Mammary epithelial cell (primary cell): ENCODE measurements at regions not wholly inside any gene's neighbourhood (a gene's known extent, or its start where the extent isn't known, plus 50 kb on each side); places are given as distances from the start of the nearest gene placed in this dataset.

ENCODE experiments used
- EZH2 ChIP-seq: IDR thresholded peaks from 2 replicates; pipeline ENCODE4 v1.6.1; 2012; ENCODE audit warnings: low read length, inconsistent platforms, borderline replicate concordance
- TF ChIP-seq, protein P1 (sequence below), 2 donors: IDR thresholded peaks in 1 of 2; conservative IDR thresholded peaks in 1 of 2; 2 replicates each; pipeline ENCODE4 v1.5.1; 2011 to 2012; ENCODE audit warnings: inconsistent platforms in 2 of 2, low read length in 2 of 2, mild to moderate bottlenecking in 2 of 2, control low read depth in 1 of 2, low read depth in 1 of 2; ENCODE audit not compliant: insufficient read depth in 1 of 2; ENCODE audit errors: extremely low read depth in 1 of 2

DNA sequence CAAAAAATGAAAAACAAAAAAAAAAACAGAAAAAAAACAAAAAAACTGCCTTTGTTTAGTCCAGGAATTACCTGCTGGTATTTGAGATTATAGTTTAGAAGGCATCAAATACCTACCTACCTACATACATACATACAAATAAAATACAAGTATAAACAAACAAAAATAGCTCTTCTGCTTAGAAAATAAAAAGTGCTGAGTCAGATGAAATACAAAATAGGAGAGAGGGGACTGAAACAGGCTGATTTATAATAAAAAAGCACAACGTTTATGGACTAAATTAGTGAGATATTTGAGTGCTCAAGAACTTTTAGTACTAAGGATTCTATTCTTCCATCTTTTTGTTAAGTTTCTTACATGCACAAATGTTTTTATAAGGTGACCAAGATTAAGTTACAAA is 980.8 kb downstream of the PLA2G4A start:
- no peak for TF ChIP-seq EZH2
- TF ChIP-seq, protein P1, sequence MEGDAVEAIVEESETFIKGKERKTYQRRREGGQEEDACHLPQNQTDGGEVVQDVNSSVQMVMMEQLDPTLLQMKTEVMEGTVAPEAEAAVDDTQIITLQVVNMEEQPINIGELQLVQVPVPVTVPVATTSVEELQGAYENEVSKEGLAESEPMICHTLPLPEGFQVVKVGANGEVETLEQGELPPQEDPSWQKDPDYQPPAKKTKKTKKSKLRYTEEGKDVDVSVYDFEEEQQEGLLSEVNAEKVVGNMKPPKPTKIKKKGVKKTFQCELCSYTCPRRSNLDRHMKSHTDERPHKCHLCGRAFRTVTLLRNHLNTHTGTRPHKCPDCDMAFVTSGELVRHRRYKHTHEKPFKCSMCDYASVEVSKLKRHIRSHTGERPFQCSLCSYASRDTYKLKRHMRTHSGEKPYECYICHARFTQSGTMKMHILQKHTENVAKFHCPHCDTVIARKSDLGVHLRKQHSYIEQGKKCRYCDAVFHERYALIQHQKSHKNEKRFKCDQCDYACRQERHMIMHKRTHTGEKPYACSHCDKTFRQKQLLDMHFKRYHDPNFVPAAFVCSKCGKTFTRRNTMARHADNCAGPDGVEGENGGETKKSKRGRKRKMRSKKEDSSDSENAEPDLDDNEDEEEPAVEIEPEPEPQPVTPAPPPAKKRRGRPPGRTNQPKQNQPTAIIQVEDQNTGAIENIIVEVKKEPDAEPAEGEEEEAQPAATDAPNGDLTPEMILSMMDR (conservative IDR thresholded peaks at IDR 0.05 in 1 of 2, IDR thresholded peaks at IDR 0.05 in 1 of 2; ENCODE audit: extremely low read depth in 1 of 2, insufficient read depth in 1 of 2, low read depth in 1 of 2, low read length in 2 of 2) = no peak
